Subcutaneous abdominal adipose tissue (tissue), 5 donors: ENCODE measurements at regions not wholly inside any gene's neighbourhood (a gene's known extent, or its start where the extent isn't known, plus 50 kb on each side); places are given as distances from the start of the nearest gene placed in this dataset.

Source experiments
- H3K27ac ChIP-seq: one replicate; pipeline ENCODE4 v1.7.0; 2013; ENCODE audit warnings: low read depth, mild to moderate bottlenecking, inconsistent platforms, low read length, moderate library complexity
- H3K27me3 ChIP-seq, 5 donors: one replicate each; pipeline ENCODE4 v1.7.0; 2013; ENCODE audit warnings: low read length in 5 of 5, inconsistent platforms in 1 of 5; ENCODE audit not compliant: control insufficient read depth in 5 of 5, insufficient read depth in 4 of 5
- H3K36me3 ChIP-seq, 5 donors: one replicate each; pipeline ENCODE4 v1.7.0; 2013; ENCODE audit warnings: low read length in 5 of 5; ENCODE audit not compliant: control insufficient read depth in 5 of 5, insufficient read depth in 5 of 5
- H3K4me1 ChIP-seq, 5 donors: one replicate each; pipeline ENCODE4 v1.7.0; 2013; ENCODE audit warnings: low read length in 5 of 5, mild to moderate bottlenecking in 3 of 5, moderate library complexity in 1 of 5; ENCODE audit not compliant: control insufficient read depth in 5 of 5, insufficient read depth in 5 of 5
- H3K4me3 ChIP-seq, 5 donors: one replicate each; pipeline ENCODE4 v1.7.0; 2013; ENCODE audit warnings: low read length in 5 of 5, low read depth in 1 of 5
- H3K9ac ChIP-seq, 5 donors: one replicate each; pipeline ENCODE4 v1.7.0; 2013; ENCODE audit warnings: low read length in 5 of 5, mild to moderate bottlenecking in 4 of 5, moderate library complexity in 3 of 5
- H3K9me3 ChIP-seq, 5 donors: one replicate each; pipeline ENCODE4 v1.7.0; 2013; ENCODE audit warnings: low read length in 5 of 5; ENCODE audit not compliant: control insufficient read depth in 5 of 5
- donor health status: healthy.
- donor health status: healthy.
- donor health status: healthy.
- donor health status: healthy.
- donor health status: healthy.

DNA sequence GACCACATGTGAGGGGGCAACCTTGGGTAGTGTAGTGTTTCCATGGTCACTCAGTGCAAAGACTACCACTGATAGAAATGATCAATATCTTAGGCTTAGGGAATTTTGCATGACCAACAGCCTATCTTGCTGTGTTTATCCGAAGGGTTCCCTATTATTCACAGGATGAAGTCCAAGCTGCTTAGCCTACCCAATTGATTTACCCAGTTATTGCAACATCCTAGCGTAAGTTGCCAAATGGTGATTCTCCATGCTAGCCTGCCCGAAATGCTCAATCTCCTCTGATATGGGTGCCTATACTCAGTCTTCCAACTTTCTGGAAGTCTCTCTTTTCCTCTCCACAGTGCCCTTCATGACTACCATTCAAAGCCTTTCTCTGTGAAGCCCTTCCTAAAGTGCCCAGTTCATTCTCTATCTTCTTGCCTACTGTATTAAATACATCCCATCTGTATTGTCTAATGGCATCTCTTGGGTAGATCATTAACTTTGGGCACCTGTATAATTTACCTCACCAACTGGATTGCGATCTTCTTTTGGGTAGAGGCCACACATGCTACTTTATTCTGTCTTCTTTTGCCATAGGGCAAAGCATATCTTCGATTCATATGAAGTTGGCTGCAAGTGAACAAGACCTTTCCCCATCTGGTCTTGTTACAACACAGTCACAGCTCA lies 240.5 kb downstream of the CLIC5 start:
- Histone ChIP-seq H3K27ac (no peak overlapping the region), H3K9ac (no peak overlapping the region), H3K4me3 (no peak overlapping the region), H3K9me3 (peaks cover 0 to 1% (median under 1%) of the 10 kb centered on the region in 5 donors), H3K36me3 (no peaks in the 10 kb centered on the region), H3K4me1 (no peaks in the 10 kb centered on the region), H3K27me3 (no peaks in the 10 kb centered on the region)

DNA sequence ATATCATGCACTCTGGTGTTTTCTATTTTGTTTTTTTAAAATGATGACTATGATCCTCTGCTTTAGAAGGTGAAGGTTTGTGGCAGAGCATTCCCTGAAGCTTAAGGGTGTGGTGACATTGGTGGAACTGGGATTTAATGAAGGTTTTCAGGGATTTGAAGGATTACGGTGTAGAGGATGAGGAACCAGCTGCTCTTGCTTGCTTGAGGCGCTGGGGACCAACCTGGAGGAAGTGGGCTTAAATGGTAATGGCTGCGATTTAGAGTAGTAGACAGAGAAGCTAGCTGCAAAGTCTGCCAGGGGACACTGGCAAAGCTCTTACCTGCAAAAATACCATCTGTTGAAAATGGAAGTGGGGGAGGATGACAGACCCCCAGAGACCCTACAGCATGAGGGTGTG lies 241.8 kb downstream of the CLIC5 start:
- H3K4me3 ChIP-seq = no peak overlapping the region
- no peaks in the 10 kb centered on the region for H3K36me3 ChIP-seq
- H3K27me3 ChIP-seq = no peaks in the 10 kb centered on the region
- no peak overlapping the region for H3K9ac ChIP-seq
- H3K9me3 ChIP-seq = peaks cover 0 to 5% (median 3%) of the 10 kb centered on the region in 5 donors
- H3K27ac ChIP-seq = no peak overlapping the region
- no peaks in the 10 kb centered on the region for H3K4me1 ChIP-seq

DNA sequence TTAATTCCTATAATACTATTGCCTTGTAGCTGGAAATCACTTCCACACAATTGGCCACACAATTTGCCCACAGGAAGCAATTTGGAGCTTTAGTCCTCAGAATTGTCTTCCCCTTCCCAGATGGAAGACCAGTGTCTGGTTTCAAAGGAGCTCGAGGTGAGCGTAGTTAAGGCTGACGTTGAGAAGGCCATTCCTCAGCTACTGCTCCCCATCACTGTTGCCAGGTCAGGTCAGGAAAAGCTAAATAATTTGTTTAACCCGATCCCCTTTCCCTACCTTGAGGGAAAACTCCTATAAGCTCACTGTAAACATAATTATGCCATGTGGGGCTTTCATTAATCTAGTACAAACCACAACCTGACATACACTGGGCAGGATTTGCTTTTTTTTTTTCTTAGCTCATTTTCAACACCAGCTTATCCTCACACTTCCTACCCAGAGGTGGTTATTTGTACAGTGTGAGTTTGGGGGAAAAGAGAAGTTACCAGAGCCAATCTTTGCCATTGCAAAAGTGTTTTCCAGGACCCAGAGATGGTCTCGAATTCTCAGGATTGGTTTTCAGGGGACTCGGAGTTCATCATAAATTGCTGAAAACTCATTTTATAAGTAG lies 242.7 kb downstream of the CLIC5 start:
- no peaks in the 10 kb centered on the region for H3K27me3 ChIP-seq
- H3K9ac ChIP-seq = no peak overlapping the region
- no peak overlapping the region for H3K4me3 ChIP-seq
- H3K27ac ChIP-seq = no peak overlapping the region
- peaks cover 0 to 5% (median 3%) of the 10 kb centered on the region in 5 donors for H3K9me3 ChIP-seq
- H3K4me1 ChIP-seq = no peaks in the 10 kb centered on the region
- no peaks in the 10 kb centered on the region for H3K36me3 ChIP-seq

DNA sequence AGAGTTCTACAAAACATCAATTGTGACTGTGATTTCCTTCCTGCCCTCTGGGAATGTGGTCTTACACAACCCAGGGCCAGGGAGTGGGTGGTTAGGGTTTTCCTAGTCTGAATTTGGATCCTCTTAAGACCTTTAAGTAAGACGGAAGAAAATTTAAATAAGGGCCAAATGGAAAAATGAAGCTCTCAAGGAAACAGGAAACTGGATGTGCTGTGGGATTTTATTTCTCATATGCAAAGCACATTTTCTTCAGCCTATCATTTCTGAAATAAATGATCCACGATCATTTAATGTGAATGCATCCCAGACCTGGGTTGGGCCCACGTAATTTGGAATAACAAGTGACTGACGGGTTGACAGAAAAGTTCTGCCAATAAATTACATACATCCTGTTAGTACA lies 243.6 kb downstream of the CLIC5 start:
- no peaks in the 10 kb centered on the region for H3K4me1 ChIP-seq
- no peak overlapping the region for H3K9ac ChIP-seq
- H3K9me3 ChIP-seq = peaks cover 0 to 5% (median 3%) of the 10 kb centered on the region in 5 donors
- H3K27ac ChIP-seq = no peak overlapping the region
- H3K36me3 ChIP-seq = no peaks in the 10 kb centered on the region
- no peak overlapping the region for H3K4me3 ChIP-seq
- H3K27me3 ChIP-seq = no peaks in the 10 kb centered on the region

DNA sequence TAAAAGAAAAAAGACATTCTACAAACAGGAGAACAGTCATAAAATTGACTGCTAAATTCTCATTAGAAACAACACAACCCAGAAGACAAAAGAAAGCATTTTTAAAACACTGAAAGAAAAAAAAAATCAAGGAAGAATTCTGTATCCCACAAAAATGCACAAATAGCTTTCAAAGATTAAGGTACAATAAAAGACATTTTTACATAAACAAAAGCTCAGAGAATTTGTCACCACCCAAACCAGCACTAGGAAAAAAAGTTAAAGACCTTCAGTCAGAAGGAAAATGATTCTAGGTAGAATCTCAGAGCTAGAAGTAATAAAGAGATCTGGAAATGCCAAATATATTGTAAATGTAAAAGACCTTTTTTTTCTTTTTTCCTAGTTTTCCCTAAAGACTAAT lies 252.4 kb downstream of the CLIC5 start:
- Histone ChIP-seq H3K9me3 (peaks cover 0 to 10% (median 3%) of the 10 kb centered on the region in 5 donors), H3K36me3 (no peaks in the 10 kb centered on the region), H3K9ac (no peak overlapping the region), H3K4me1 (peaks cover 0 to 4% (median 0%) of the 10 kb centered on the region in 5 donors), H3K4me3 (no peak overlapping the region), H3K27ac (no peak overlapping the region), H3K27me3 (no peaks in the 10 kb centered on the region)

DNA sequence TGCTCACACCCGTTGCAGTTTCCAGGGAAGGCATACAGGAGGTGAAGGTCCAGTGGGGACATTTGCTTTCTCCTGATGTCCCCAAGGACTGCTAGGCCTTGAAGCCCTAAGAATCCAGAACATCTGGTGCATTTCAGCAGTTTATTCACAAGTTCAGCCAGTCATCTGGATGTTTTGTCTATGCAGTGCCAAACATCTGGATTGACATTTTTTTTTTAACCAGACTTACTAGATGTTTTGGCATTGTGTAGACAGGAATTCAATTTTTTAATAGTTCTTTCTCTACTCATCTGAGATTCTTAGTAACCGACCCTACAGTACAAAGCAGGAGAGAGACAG lies 256.2 kb downstream of the CLIC5 start:
- Histone ChIP-seq H3K27me3 (peaks cover 0 to 4% (median 0%) of the 10 kb centered on the region in 5 donors), H3K9me3 (peaks cover 0 to 7% (median 0%) of the 10 kb centered on the region in 5 donors), H3K9ac (no peak overlapping the region), H3K27ac (no peak overlapping the region), H3K4me1 (peaks cover 0 to 6% (median 4%) of the 10 kb centered on the region in 5 donors), H3K36me3 (no peaks in the 10 kb centered on the region), H3K4me3 (no peak overlapping the region)

DNA sequence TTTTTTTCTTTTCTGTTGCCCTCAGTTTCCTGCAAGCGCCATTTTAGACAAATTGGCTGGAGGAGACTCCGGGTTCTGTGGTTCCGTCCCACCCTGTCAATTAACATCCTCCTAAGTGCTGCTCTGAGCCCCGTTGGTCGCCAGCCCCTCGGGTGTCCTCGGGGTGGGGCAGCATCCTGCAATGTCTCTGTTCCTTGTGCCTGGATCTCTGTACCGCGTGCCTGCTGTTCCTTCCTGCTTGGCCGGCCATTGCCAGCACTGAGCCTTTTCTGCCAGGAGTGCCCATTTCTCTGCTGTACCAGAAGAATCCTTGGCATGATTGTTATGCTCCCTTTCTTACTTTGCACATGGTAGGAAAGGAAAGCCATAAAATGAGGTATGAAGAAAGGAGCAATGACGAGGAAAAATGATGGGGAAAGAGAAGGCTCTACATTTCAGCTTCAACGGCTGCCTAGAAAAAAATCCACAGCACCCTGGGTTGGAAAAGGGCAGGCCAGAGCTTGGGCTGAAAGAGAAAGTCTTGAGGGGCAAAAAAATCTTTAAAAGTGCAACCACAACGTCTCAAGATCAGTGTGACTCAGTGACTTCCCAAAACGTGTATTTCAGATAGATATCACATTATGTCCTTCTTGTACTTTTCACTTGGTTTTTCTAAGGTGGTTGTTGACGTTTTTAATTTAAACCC lies 256.7 kb downstream of the CLIC5 start:
- Histone ChIP-seq H3K4me3 (no peak overlapping the region), H3K4me1 (peaks cover 0 to 6% (median 4%) of the 10 kb centered on the region in 5 donors), H3K9me3 (peaks cover 0 to 3% (median 0%) of the 10 kb centered on the region in 5 donors), H3K27ac (no peak overlapping the region), H3K9ac (no peak overlapping the region), H3K36me3 (no peaks in the 10 kb centered on the region), H3K27me3 (peaks cover 0 to 4% (median 0%) of the 10 kb centered on the region in 5 donors)

DNA sequence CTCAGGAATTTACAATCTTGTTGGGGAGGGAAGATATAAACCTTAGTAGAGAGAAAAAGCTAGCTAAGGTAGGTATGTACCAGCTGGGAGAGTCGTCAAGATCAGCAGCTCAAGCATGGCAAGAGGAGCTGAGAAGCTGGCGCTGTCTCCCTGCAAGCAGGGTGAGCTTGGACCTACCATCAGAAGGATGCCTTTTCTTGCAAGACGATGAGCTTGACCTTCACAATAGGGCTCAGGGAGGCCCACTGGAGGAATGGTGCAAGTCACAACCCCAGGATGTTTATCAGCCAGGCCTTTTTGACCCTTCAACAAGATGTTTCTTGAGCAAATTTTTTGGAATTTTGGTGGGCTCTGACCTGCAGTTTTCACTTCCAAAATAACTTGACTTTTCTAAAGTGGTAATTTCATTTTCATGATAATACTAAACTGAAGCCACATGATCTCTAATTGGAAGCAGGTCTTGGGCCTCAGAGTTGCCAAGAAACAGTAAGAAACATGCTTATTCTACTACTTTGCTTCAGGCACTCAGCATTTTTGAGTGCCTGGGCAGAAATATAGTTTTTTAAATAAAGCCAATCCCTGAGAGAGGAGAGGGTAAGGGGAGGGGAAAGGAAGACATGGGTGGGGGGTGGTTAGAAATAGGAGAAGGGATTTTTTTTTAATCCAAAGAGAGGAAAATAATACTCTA lies 258.1 kb downstream of the CLIC5 start:
- H3K27me3 ChIP-seq = peaks cover 0 to 4% (median 0%) of the 10 kb centered on the region in 5 donors
- H3K36me3 ChIP-seq = no peaks in the 10 kb centered on the region
- H3K9ac ChIP-seq = no peak overlapping the region

DNA sequence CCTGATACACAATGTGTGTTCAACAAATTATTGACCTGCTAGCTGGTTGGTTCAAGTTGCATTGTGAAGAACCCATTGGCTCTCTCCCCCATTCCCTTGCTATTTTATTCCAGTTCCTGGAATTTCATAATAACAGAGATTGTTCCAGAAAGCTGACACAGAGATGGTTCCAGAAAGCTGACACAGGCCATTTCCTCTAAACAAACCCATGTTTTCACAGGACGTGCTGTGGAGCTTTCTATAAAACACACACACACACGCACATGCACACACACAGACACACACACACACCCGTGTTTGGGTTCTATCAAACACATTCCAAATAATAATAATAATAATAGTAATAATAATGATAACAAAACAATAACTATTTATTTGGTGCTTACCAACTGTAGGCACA lies 259.1 kb downstream of the CLIC5 start:
- Histone ChIP-seq H3K9ac (no peak overlapping the region), H3K9me3 (no peaks in the 10 kb centered on the region), H3K27me3 (peaks cover 0 to 4% (median 0%) of the 10 kb centered on the region in 5 donors), H3K4me3 (no peak overlapping the region), H3K4me1 (peaks cover 0 to 6% (median 4%) of the 10 kb centered on the region in 5 donors), H3K27ac (no peak overlapping the region), H3K36me3 (no peaks in the 10 kb centered on the region)

More for the DNA sequence above, 258.1 kb downstream of the CLIC5 start:
- no peak overlapping the region for H3K27ac ChIP-seq
- H3K4me1 ChIP-seq = peaks cover 0 to 6% (median 4%) of the 10 kb centered on the region in 5 donors
- H3K4me3 ChIP-seq = no peak overlapping the region
- no peaks in the 10 kb centered on the region for H3K9me3 ChIP-seq

DNA sequence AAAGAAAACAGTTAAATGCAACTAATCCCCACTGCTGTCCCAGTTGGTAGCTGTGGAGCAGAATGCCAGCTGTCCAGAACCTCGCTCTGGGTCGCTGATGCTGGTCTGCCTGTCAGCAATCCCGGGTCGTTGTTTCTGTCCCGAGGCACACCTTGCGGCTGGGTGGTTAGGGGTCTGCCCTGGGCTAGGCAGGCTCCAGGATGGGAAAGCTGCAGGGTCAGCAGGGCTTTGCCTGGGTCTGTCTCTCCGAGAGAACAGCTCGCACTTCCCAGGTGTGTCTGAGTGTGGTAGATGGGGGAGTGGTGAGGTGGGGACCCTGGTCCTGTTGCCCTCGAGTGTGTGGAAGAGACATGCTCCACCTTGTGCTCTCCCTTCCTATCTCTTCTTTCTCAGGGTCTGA lies 261.2 kb downstream of the CLIC5 start:
- Histone ChIP-seq H3K9me3 (no peaks in the 10 kb centered on the region), H3K36me3 (no peaks in the 10 kb centered on the region), H3K4me3 (no peak overlapping the region), H3K27me3 (peaks cover 0 to 4% (median 0%) of the 10 kb centered on the region in 5 donors), H3K9ac (no peak overlapping the region), H3K4me1 (peaks cover 0 to 6% (median 4%) of the 10 kb centered on the region in 5 donors), H3K27ac (no peak overlapping the region)
